GM12891 (cell line): ENCODE measurements at regions not wholly inside any gene's neighbourhood (a gene's known extent, or its start where the extent isn't known, plus 50 kb on each side); places are given as distances from the start of the nearest gene placed in this dataset.

Experiments used
- POLR2A ChIP-seq: IDR thresholded peaks from 2 replicates; pipeline ENCODE4 v1.6.1; 2011; ENCODE audit warnings: low read depth, low read length, control low read depth
- POLR2AphosphoS5 ChIP-seq: IDR thresholded peaks from 2 replicates; pipeline ENCODE4 v1.6.1; 2011; ENCODE audit warnings: low read depth, low read length, control low read depth

DNA sequence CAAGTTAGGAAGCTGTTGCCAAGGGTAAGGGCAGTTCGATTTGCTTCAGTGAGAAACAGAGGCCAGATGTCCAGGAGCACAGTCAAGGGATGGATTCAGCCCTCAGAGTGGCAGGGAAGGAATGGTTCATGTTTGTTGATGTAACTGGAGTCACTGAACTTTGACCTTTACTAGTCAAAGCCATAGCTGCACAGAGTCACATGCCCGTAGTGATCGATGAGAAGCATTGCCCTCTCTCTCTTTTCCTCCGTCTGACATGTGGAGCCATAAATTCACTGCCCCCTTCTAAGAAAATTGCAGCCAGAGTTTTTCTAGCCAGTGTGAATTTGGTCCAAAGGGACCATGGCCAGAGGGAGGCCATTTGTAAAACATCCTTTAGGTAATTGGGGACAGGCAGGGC, 124.1 kb upstream of the MTNR1B start:
- no peak for TF ChIP-seq POLR2A
- no peak for TF ChIP-seq POLR2AphosphoS5
